Naive thymus-derived CD4-positive, alpha-beta T cell (primary cell): ENCODE measurements at regions not wholly inside any gene's neighbourhood (a gene's known extent, or its start where the extent isn't known, plus 50 kb on each side); places are given as distances from the start of the nearest gene placed in this dataset.

ENCODE experiments used
- ATAC-seq: fragments of 150-1000 bp; cut with Tn5 transposase; 2 replicates; pipeline ENCODE4 v1.10.0; 2021; ENCODE audit warnings: mild to moderate bottlenecking, moderate library complexity
- CTCF ChIA-PET: fragments of 350-600 bp; sonication (Branson Sonifier 250); formaldehyde crosslinking; loops from one replicate; lab custom pipeline; 2021; ENCODE audit warnings: antibody characterized with exemption; lab: Charles Lee
- POLR2A ChIA-PET: fragments of 350-600 bp; sonication (Branson Sonifier 250); formaldehyde crosslinking; loops from one replicate; lab custom pipeline; 2021; ENCODE audit warnings: antibody characterized with exemption, inconsistent platforms; lab: Charles Lee
- DNase-seq, 9 donors: peaks; one replicate each; pipeline versions ENCODE4 v3.0.0 to v3.0.0-alpha.2; 2020 to 2022; ENCODE audit warnings: mixed read lengths in 1 of 9
- H3K27ac ChIP-seq: one replicate; pipeline ENCODE4 v1.7.0; 2013; ENCODE audit warnings: mild to moderate bottlenecking, low read depth, low read length, moderate library complexity
- H3K27me3 ChIP-seq, 2 donors: one replicate each; pipeline ENCODE4 v1.7.0; 2013; ENCODE audit warnings: low read length in 2 of 2, mild to moderate bottlenecking in 2 of 2, moderate library complexity in 2 of 2; ENCODE audit not compliant: control insufficient read depth in 2 of 2, insufficient read depth in 2 of 2
- H3K36me3 ChIP-seq, 3 experiments: 1 replicate in 2 of 3; 2 replicates in 1 of 3; pipeline ENCODE4 v1.7.0; 2013; ENCODE audit warnings: low read length in 3 of 3, mild to moderate bottlenecking in 3 of 3, moderate library complexity in 1 of 3; ENCODE audit not compliant: insufficient read depth in 3 of 3, control insufficient read depth in 2 of 3
- H3K4me1 ChIP-seq, 2 donors: one replicate each; pipeline ENCODE4 v1.7.0; 2013; ENCODE audit warnings: low read length in 2 of 2, mild to moderate bottlenecking in 2 of 2, moderate library complexity in 1 of 2; ENCODE audit not compliant: control insufficient read depth in 2 of 2, insufficient read depth in 2 of 2
- H3K4me3 ChIP-seq: 2 replicates; pipeline ENCODE4 v1.7.0; 2013; ENCODE audit warnings: mild to moderate bottlenecking, low read length
- H3K9me3 ChIP-seq, 3 experiments: 1 replicate in 2 of 3; 2 replicates in 1 of 3; pipeline ENCODE4 v1.7.0; 2013; ENCODE audit warnings: low read length in 3 of 3; ENCODE audit not compliant: control insufficient read depth in 2 of 3
- H3K27ac Mint-ChIP-seq, 9 donors: one replicate each; pipeline ENCODE4 v1.8.0; 2020 to 2022; ENCODE audit warnings: mixed read lengths in 9 of 9, mild to moderate bottlenecking in 8 of 9, moderate library complexity in 5 of 9, inconsistent platforms in 2 of 9
- H3K27me3 Mint-ChIP-seq, 5 donors: one replicate each; pipeline ENCODE4 v1.8.0; 2021 to 2022; ENCODE audit warnings: mixed read lengths in 5 of 5, mild to moderate bottlenecking in 1 of 5
- H3K36me3 Mint-ChIP-seq, 5 donors: one replicate each; pipeline ENCODE4 v1.8.0; 2020 to 2022; ENCODE audit warnings: mixed read lengths in 5 of 5, mild to moderate bottlenecking in 3 of 5, inconsistent platforms in 1 of 5
- H3K4me1 Mint-ChIP-seq, 7 donors: one replicate each; pipeline ENCODE4 v1.8.0; 2020 to 2022; ENCODE audit warnings: mixed read lengths in 7 of 7, mild to moderate bottlenecking in 3 of 7, inconsistent platforms in 1 of 7
- H3K4me3 Mint-ChIP-seq, 10 donors: one replicate each; pipeline ENCODE4 v1.8.0; 2020 to 2022; ENCODE audit warnings: mild to moderate bottlenecking in 10 of 10, mixed read lengths in 10 of 10, moderate library complexity in 6 of 10, inconsistent platforms in 2 of 10
- H3K9me3 Mint-ChIP-seq, 11 donors: one replicate each; pipeline ENCODE4 v1.8.0; 2020 to 2022; ENCODE audit warnings: mixed read lengths in 11 of 11, mild to moderate bottlenecking in 4 of 11, inconsistent platforms in 1 of 11, moderate library complexity in 1 of 11
- intact Hi-C, 2 donors: fragments of 100-400 bp; cut with micrococcal nuclease; formaldehyde crosslinking; loops; one replicate each; pipeline ENCODE4 v1.15.1; 2023

DNA sequence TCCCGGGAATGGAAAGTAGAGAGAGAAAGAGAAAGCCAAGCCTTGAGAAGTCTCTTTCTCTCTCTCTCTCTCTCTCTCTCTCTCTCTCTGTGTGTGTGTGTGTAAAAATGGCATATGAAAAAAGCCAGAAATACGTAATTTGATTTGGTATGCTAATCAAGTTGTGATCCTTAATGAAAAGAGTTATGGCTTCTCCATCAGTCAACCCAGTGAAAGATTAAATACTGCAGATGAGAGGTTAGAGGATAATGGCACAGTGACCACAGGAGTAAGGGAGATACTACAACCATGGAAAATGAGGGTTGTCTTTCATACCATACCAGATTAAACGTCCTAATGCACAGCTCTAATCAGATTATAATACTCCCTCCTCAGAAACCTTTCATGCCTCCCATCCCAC, 193.5 kb upstream of the SOX2 start:
- ATAC-seq, result no peak
- no peak for DNase-seq
- Histone ChIP-seq H3K9me3 (peaks cover 0 to 4% (median 0%) of the 10 kb centered on the region in 3 experiments), H3K4me1 (no peaks in the 10 kb centered on the region), H3K4me3 (no peak overlapping the region), H3K27ac (no peak overlapping the region), H3K36me3 (no peaks in the 10 kb centered on the region), H3K27me3 (no peaks in the 10 kb centered on the region)
- ChIA-PET CTCF (no interaction called here), POLR2A (no interaction called here)
- intact Hi-C loops, result no loop called here
- H3K4me1 Mint-ChIP-seq, result no peaks in the 10 kb centered on the region
- H3K27me3 Mint-ChIP-seq, result no peaks in the 10 kb centered on the region
- peaks cover 0 to 11% (median 0%) of the 10 kb centered on the region in 5 donors for H3K36me3 Mint-ChIP-seq
- peaks cover 16 to 62% (median 29%) of the 10 kb centered on the region in 11 donors for H3K9me3 Mint-ChIP-seq
- no peak overlapping the region for H3K4me3 Mint-ChIP-seq
- H3K27ac Mint-ChIP-seq, result no peak overlapping the region

DNA sequence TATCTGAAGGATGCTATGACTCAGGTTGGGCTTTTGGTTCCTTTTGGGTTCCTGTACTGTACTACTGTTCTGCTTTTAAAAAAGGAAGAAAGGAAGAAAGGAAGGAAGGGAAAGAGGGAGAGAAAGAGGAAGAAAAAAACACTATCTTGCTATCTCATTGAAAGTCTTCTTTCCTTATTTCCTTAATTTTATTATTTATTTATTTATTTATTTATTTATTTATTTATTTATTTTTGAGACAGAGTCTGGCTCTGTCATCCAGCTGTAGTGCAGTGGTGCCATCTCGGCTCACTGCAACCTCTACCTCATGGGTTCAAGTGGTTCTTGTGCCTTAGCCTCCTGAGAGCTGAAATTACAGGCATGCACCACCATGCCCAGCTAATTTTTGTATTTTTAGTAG, 198.9 kb upstream of the SOX2 start:
- Histone ChIP-seq H3K27me3 (no peaks in the 10 kb centered on the region), H3K36me3 (no peaks in the 10 kb centered on the region)
- CTCF ChIA-PET, result no interaction called here

DNA sequence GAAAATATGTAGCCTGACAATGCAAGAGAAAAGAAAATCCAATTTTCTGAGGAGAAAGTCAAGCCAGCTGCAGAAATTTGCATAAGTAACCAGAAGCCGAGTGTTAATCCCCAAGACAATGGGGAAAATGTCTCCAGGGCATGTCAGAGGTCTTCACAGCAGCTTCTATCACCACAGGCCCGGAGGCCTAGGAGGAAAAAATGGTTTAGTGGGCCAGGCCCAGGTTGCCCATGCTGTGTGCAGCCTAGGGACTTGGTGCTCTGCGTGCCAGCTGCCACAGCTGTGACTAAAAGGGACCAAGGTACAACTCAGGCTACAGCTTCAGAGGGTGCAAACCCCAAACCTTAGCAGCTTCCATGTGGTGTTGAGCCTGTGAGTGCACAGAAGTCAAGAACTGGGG, 201.2 kb upstream of the SOX2 start:
- Mint-ChIP-seq H3K9me3 (peaks cover 17 to 61% (median 34%) of the 10 kb centered on the region in 11 donors), H3K36me3 (peaks cover 0 to 12% (median 0%) of the 10 kb centered on the region in 5 donors)
- CTCF ChIA-PET, result no interaction called here

More for the DNA sequence above, 198.9 kb upstream of the SOX2 start:
- no peaks in the 10 kb centered on the region for H3K4me1 Mint-ChIP-seq
- DNase-seq (no peak), ATAC-seq (no peak)
- H3K27me3 Mint-ChIP-seq, result no peaks in the 10 kb centered on the region
- peaks cover 0 to 10% (median 0%) of the 10 kb centered on the region in 3 experiments for H3K9me3 ChIP-seq
- H3K27ac ChIP-seq, result no peak overlapping the region
- H3K4me3 ChIP-seq, result no peak overlapping the region
- H3K36me3 Mint-ChIP-seq, result peaks cover 0 to 15% (median 0%) of the 10 kb centered on the region in 5 donors
- POLR2A ChIA-PET, result no interaction called here
- intact Hi-C loops, result no loop called here
- no peak overlapping the region for H3K27ac Mint-ChIP-seq
- H3K4me1 ChIP-seq, result no peaks in the 10 kb centered on the region
- H3K4me3 Mint-ChIP-seq, result no peak overlapping the region
- H3K9me3 Mint-ChIP-seq, result peaks cover 17 to 63% (median 40%) of the 10 kb centered on the region in 11 donors

DNA sequence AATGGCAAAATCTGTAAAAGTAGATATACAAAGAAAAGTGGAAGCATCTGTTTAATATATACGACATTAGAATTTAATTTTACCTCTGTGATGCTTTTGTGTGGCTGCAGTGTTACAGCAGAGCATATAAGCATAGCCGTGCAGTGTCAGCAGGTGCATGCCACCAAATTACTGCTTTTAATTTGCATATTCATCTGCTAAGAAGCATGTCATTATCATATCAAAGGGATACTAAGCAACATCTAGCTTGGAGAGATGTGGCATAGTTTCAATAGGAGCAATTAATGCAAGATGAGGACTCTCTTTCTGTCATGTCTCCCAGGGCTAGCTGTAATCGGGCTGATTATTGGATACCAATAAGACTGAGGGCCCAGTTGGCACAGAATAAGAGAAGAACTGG, 214.4 kb upstream of the SOX2 start:
- H3K9me3 ChIP-seq, result no peaks in the 10 kb centered on the region
- H3K27ac ChIP-seq, result no peak overlapping the region
- no peaks in the 10 kb centered on the region for H3K36me3 ChIP-seq
- no peak overlapping the region for H3K4me3 ChIP-seq
- peaks cover 0 to 3% (median 0%) of the 10 kb centered on the region in 5 donors for H3K36me3 Mint-ChIP-seq
- ChIA-PET POLR2A (no interaction called here), CTCF (no interaction called here)
- H3K4me3 Mint-ChIP-seq, result no peak overlapping the region
- H3K4me1 ChIP-seq, result no peaks in the 10 kb centered on the region
- no peak for ATAC-seq
- H3K27me3 Mint-ChIP-seq, result no peaks in the 10 kb centered on the region
- peaks cover 0 to 8% (median 0%) of the 10 kb centered on the region in 11 donors for H3K9me3 Mint-ChIP-seq
- H3K27ac Mint-ChIP-seq, result no peak overlapping the region
- H3K27me3 ChIP-seq, result no peaks in the 10 kb centered on the region
- intact Hi-C loops, result no loop called here
- no peak for DNase-seq
- H3K4me1 Mint-ChIP-seq, result no peaks in the 10 kb centered on the region

More for the DNA sequence above, 201.2 kb upstream of the SOX2 start:
- Histone ChIP-seq H3K36me3 (no peaks in the 10 kb centered on the region), H3K4me1 (no peaks in the 10 kb centered on the region), H3K9me3 (peaks cover 0 to 6% (median 0%) of the 10 kb centered on the region in 3 experiments), H3K27me3 (no peaks in the 10 kb centered on the region), H3K4me3 (no peak overlapping the region), H3K27ac (no peak overlapping the region)
- POLR2A ChIA-PET, result no interaction called here
- no peak overlapping the region for H3K4me3 Mint-ChIP-seq
- H3K27ac Mint-ChIP-seq, result no peak overlapping the region
- no peaks in the 10 kb centered on the region for H3K4me1 Mint-ChIP-seq
- no peaks in the 10 kb centered on the region for H3K27me3 Mint-ChIP-seq
- intact Hi-C loops, result no loop called here
- ATAC-seq (no peak), DNase-seq (no peak)

DNA sequence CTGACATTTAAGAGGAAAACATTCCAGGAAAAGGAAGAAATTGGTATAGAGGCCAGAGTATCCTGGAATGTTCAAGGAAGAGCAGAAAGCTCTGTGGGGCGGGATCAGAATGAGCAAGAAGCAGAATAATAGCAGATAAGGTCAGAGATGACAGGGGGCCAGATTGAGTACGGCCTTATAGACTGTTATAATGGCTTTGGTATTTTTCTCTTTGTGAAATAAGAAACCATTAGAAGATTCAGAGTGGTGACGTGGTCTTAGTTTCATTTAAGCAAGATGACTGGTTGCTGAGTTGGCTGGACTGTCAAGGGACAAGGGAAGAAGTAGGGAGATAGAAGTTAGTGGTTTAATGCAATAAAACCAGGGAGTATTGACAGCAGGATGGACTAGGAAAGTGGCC, 218.3 kb upstream of the SOX2 start:
- Histone ChIP-seq H3K36me3 (no peaks in the 10 kb centered on the region), H3K27me3 (no peaks in the 10 kb centered on the region), H3K4me1 (no peaks in the 10 kb centered on the region), H3K27ac (no peak overlapping the region), H3K9me3 (no peaks in the 10 kb centered on the region), H3K4me3 (no peak overlapping the region)
- ATAC-seq, result no peak
- Mint-ChIP-seq H3K9me3 (peaks cover 0 to 14% (median 4%) of the 10 kb centered on the region in 11 donors), H3K4me3 (no peak overlapping the region), H3K27me3 (peaks cover 0 to 5% (median 0%) of the 10 kb centered on the region in 5 donors), H3K27ac (no peak overlapping the region), H3K4me1 (no peaks in the 10 kb centered on the region), H3K36me3 (peaks cover 0 to 10% (median 0%) of the 10 kb centered on the region in 5 donors)
- no peak for DNase-seq
- ChIA-PET CTCF (no interaction called here), POLR2A (no interaction called here)
- intact Hi-C loops, result no loop called here

DNA sequence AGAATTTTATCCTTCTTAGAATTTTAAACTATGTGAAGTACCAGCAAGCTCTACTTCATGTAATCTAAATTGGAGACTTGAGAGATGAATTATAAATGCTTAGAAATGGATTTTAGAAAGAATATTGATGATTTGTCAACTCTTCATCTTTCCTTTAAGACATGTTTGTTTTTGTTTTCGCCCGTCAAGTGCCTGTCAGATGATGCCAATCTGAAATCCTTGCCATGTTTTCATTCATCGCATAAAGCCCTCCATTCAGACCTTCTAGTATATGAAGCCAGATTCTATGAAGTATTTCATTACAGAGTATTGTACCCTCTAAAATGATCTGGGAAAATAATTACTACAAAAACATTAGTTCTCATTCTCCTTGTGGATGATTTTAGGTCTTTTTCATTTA, 223.2 kb upstream of the SOX2 start:
- H3K4me3 Mint-ChIP-seq, result no peak overlapping the region
- ChIA-PET CTCF (interaction anchor here (0.8 kb wide), 1 partner anchor 496 kb away, joined by 3 read pairs; no protein-coding TSS in a partner anchor), POLR2A (no interaction called here)
- no peaks in the 10 kb centered on the region for H3K36me3 ChIP-seq
- no peak for ATAC-seq
- no peaks in the 10 kb centered on the region for H3K4me1 Mint-ChIP-seq
- H3K36me3 Mint-ChIP-seq, result peaks cover 0 to 16% (median 0%) of the 10 kb centered on the region in 5 donors
- H3K27me3 Mint-ChIP-seq, result peaks cover 0 to 5% (median 0%) of the 10 kb centered on the region in 5 donors
- H3K4me1 ChIP-seq, result no peaks in the 10 kb centered on the region
- H3K27me3 ChIP-seq, result no peaks in the 10 kb centered on the region
- no peak overlapping the region for H3K4me3 ChIP-seq
- H3K27ac ChIP-seq, result no peak overlapping the region
- H3K27ac Mint-ChIP-seq, result no peak overlapping the region
- DNase-seq, result no peak
- H3K9me3 ChIP-seq, result no peaks in the 10 kb centered on the region
- H3K9me3 Mint-ChIP-seq, result peaks cover 1 to 30% (median 10%) of the 10 kb centered on the region in 11 donors
- intact Hi-C loops, result no loop called here

DNA sequence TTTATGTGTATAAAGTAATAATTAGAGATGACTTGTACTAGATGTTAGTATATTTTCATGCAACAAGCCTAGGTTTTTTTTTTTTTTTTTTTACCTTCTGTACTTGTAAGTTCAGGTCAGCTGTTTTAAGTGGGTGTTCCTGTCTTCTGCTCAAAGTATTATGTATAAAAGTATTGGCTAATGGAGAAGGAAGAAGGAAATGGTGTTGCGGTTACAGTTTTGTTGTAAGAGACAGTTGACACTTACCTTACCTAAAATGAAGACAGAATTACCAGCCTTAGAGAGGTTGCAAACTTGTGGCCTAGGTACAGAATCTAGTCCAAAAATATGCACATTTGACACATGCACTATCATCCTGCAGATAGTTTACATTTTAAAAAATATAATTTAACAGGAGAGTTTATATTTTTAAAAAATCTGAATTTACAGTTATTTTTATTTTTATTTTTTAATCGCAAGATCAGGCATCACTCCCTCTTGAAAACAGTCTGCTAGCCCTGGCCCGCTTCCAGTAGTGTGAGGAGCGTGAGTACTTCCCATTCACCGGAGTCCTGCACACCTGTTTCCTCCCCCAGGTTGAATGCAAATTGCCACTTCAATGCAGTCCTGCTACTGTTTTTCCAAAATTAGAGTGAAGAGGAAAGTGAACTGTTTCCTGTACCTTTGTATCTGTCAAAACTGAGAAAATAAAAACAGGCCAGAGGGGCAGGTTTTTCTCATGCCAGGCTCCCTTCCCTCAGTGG, 224.3 kb upstream of the SOX2 start:
- intact Hi-C loops, result no loop called here
- no peaks in the 10 kb centered on the region for H3K27me3 ChIP-seq
- no peak overlapping the region for H3K27ac ChIP-seq
- DNase-seq (no peak), ATAC-seq (no peak)
- CTCF ChIA-PET, result interaction anchor here (0.6 kb wide), 1 partner anchor 123 kb away, joined by 3 read pairs; no protein-coding TSS in a partner anchor
- H3K4me3 Mint-ChIP-seq, result no peak overlapping the region
- H3K27ac Mint-ChIP-seq, result no peak overlapping the region
- H3K4me1 Mint-ChIP-seq, result no peaks in the 10 kb centered on the region
- H3K4me1 ChIP-seq, result no peaks in the 10 kb centered on the region
- no peaks in the 10 kb centered on the region for H3K9me3 ChIP-seq
- H3K9me3 Mint-ChIP-seq, result peaks cover 1 to 30% (median 10%) of the 10 kb centered on the region in 11 donors
- peaks cover 0 to 16% (median 0%) of the 10 kb centered on the region in 5 donors for H3K36me3 Mint-ChIP-seq
- H3K4me3 ChIP-seq, result no peak overlapping the region
- POLR2A ChIA-PET, result no interaction called here
- peaks cover 0 to 5% (median 0%) of the 10 kb centered on the region in 5 donors for H3K27me3 Mint-ChIP-seq
- no peaks in the 10 kb centered on the region for H3K36me3 ChIP-seq
